Naive thymus-derived CD4-positive, alpha-beta T cell (primary cell): ENCODE measurements at regions not wholly inside any gene's neighbourhood (a gene's known extent, or its start where the extent isn't known, plus 50 kb on each side); places are given as distances from the start of the nearest gene placed in this dataset.

Source experiments
- ATAC-seq: fragments of 150-1000 bp; cut with Tn5 transposase; 2 replicates; pipeline ENCODE4 v1.10.0; 2021; ENCODE audit warnings: mild to moderate bottlenecking, moderate library complexity
- CTCF ChIA-PET: fragments of 350-600 bp; sonication (Branson Sonifier 250); formaldehyde crosslinking; loops from one replicate; lab custom pipeline; 2021; ENCODE audit warnings: antibody characterized with exemption; lab: Charles Lee
- POLR2A ChIA-PET: fragments of 350-600 bp; sonication (Branson Sonifier 250); formaldehyde crosslinking; loops from one replicate; lab custom pipeline; 2021; ENCODE audit warnings: antibody characterized with exemption, inconsistent platforms; lab: Charles Lee
- DNase-seq, 9 donors: peaks; one replicate each; pipeline versions ENCODE4 v3.0.0 to v3.0.0-alpha.2; 2020 to 2022; ENCODE audit warnings: mixed read lengths in 1 of 9
- H3K27ac ChIP-seq: one replicate; pipeline ENCODE4 v1.7.0; 2013; ENCODE audit warnings: mild to moderate bottlenecking, low read depth, low read length, moderate library complexity
- H3K27me3 ChIP-seq, 2 donors: one replicate each; pipeline ENCODE4 v1.7.0; 2013; ENCODE audit warnings: low read length in 2 of 2, mild to moderate bottlenecking in 2 of 2, moderate library complexity in 2 of 2; ENCODE audit not compliant: control insufficient read depth in 2 of 2, insufficient read depth in 2 of 2
- H3K36me3 ChIP-seq, 3 experiments: 1 replicate in 2 of 3; 2 replicates in 1 of 3; pipeline ENCODE4 v1.7.0; 2013; ENCODE audit warnings: low read length in 3 of 3, mild to moderate bottlenecking in 3 of 3, moderate library complexity in 1 of 3; ENCODE audit not compliant: insufficient read depth in 3 of 3, control insufficient read depth in 2 of 3
- H3K4me1 ChIP-seq, 2 donors: one replicate each; pipeline ENCODE4 v1.7.0; 2013; ENCODE audit warnings: low read length in 2 of 2, mild to moderate bottlenecking in 2 of 2, moderate library complexity in 1 of 2; ENCODE audit not compliant: control insufficient read depth in 2 of 2, insufficient read depth in 2 of 2
- H3K4me3 ChIP-seq: 2 replicates; pipeline ENCODE4 v1.7.0; 2013; ENCODE audit warnings: mild to moderate bottlenecking, low read length
- H3K9me3 ChIP-seq, 3 experiments: 1 replicate in 2 of 3; 2 replicates in 1 of 3; pipeline ENCODE4 v1.7.0; 2013; ENCODE audit warnings: low read length in 3 of 3; ENCODE audit not compliant: control insufficient read depth in 2 of 3
- H3K27ac Mint-ChIP-seq, 9 donors: one replicate each; pipeline ENCODE4 v1.8.0; 2020 to 2022; ENCODE audit warnings: mixed read lengths in 9 of 9, mild to moderate bottlenecking in 8 of 9, moderate library complexity in 5 of 9, inconsistent platforms in 2 of 9
- H3K27me3 Mint-ChIP-seq, 5 donors: one replicate each; pipeline ENCODE4 v1.8.0; 2021 to 2022; ENCODE audit warnings: mixed read lengths in 5 of 5, mild to moderate bottlenecking in 1 of 5
- H3K36me3 Mint-ChIP-seq, 5 donors: one replicate each; pipeline ENCODE4 v1.8.0; 2020 to 2022; ENCODE audit warnings: mixed read lengths in 5 of 5, mild to moderate bottlenecking in 3 of 5, inconsistent platforms in 1 of 5
- H3K4me1 Mint-ChIP-seq, 7 donors: one replicate each; pipeline ENCODE4 v1.8.0; 2020 to 2022; ENCODE audit warnings: mixed read lengths in 7 of 7, mild to moderate bottlenecking in 3 of 7, inconsistent platforms in 1 of 7
- H3K4me3 Mint-ChIP-seq, 10 donors: one replicate each; pipeline ENCODE4 v1.8.0; 2020 to 2022; ENCODE audit warnings: mild to moderate bottlenecking in 10 of 10, mixed read lengths in 10 of 10, moderate library complexity in 6 of 10, inconsistent platforms in 2 of 10
- H3K9me3 Mint-ChIP-seq, 11 donors: one replicate each; pipeline ENCODE4 v1.8.0; 2020 to 2022; ENCODE audit warnings: mixed read lengths in 11 of 11, mild to moderate bottlenecking in 4 of 11, inconsistent platforms in 1 of 11, moderate library complexity in 1 of 11
- intact Hi-C, 2 donors: fragments of 100-400 bp; cut with micrococcal nuclease; formaldehyde crosslinking; loops; one replicate each; pipeline ENCODE4 v1.15.1; 2023

DNA sequence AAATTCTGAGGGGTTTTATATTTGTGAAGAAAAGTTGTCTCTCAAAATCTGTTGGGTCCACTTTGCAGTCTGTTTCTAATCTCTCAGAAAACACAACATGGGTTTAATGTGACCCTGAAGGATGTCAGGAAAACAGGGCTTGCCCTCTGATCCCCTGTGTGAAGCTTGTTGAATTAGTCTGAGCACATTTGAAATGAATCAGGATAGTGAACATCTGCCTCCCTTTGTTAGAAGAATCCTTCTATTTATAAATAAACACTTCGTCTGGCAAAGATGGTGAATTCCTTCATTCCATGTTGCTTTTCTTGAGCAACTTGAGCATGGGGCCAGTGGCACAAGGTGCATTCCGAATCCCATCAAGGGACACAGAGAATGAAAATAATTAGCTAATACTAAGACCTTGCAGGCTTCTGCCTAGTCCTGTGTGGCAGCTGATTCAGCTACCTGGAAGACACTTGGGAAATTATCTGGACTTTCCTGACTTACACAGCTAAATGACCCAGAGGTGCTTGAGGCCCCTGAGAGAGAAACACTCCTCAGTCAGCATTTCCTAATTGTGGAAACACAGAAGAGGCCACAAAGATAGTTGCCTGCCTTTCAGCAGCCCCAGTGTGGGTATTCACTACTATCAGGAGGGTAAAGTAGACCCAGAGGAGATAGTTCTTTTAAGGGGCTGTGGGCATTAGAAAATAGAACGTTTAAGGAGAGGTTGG is 305.5 kb downstream of the C7orf25 start:
- no peak overlapping the region for H3K4me3 Mint-ChIP-seq
- H3K9me3 Mint-ChIP-seq, result peaks cover 0 to 4% (median 0%) of the 10 kb centered on the region in 11 donors
- ChIA-PET CTCF (no interaction called here), POLR2A (no interaction called here)
- H3K4me1 ChIP-seq, result no peaks in the 10 kb centered on the region
- no peaks in the 10 kb centered on the region for H3K9me3 ChIP-seq
- no peaks in the 10 kb centered on the region for H3K27me3 ChIP-seq
- no peaks in the 10 kb centered on the region for H3K36me3 ChIP-seq
- H3K4me1 Mint-ChIP-seq, result no peaks in the 10 kb centered on the region
- H3K27ac ChIP-seq, result no peak overlapping the region
- ATAC-seq (no peak), DNase-seq (no peak)
- H3K27me3 Mint-ChIP-seq, result peaks cover 0 to 8% (median 5%) of the 10 kb centered on the region in 5 donors
- no peak overlapping the region for H3K27ac Mint-ChIP-seq
- intact Hi-C loops, result no loop called here
- H3K36me3 Mint-ChIP-seq, result no peaks in the 10 kb centered on the region
- no peak overlapping the region for H3K4me3 ChIP-seq

DNA sequence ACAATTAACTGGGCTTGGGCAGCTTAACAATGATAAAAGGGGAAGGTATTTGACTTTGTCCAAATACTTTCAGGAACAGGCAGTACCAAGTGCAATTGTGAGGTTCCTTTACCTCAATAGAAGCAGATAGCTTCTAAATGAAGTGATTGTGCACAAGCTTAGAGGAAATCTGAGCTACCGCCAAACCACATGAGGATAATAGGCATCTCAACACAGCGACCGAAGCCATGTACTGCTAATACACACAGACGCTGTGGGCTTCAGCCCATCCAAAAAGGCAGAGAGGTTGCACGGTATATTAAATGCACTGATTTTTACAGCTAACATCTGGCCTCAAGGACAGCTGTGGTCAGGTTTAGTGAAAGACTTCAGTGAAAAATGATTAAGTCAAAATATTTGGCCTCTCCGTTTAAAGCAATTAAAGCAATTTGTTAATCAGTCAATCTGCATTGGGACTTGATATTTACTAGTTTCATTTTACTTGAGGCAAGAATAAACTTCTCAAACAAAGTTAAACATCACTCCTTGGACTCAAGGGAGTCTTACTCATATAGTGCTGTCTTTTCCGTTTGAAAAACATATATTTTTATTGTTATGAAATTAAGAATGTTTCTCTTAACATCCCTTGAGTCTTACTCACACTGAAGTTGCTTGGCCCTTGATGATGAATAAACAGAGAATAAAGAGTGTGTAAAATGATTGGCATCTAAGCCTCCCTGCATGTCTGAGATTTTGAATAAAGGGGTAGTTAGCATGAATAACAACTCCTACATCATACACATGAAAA is 306.3 kb downstream of the C7orf25 start:
- Histone ChIP-seq H3K4me3 (no peak overlapping the region), H3K4me1 (no peaks in the 10 kb centered on the region), H3K27me3 (no peaks in the 10 kb centered on the region), H3K36me3 (no peaks in the 10 kb centered on the region), H3K9me3 (no peaks in the 10 kb centered on the region), H3K27ac (no peak overlapping the region)
- intact Hi-C loops, result no loop called here
- peaks cover 0 to 5% (median 0%) of the 10 kb centered on the region in 11 donors for H3K9me3 Mint-ChIP-seq
- no peaks in the 10 kb centered on the region for H3K36me3 Mint-ChIP-seq
- DNase-seq (no peak), ATAC-seq (no peak)
- H3K27me3 Mint-ChIP-seq, result peaks cover 0 to 8% (median 5%) of the 10 kb centered on the region in 5 donors
- H3K4me3 Mint-ChIP-seq, result no peak overlapping the region
- no peak overlapping the region for H3K27ac Mint-ChIP-seq
- POLR2A ChIA-PET, result no interaction called here
- no peaks in the 10 kb centered on the region for H3K4me1 Mint-ChIP-seq
- CTCF ChIA-PET, result no interaction called here

DNA sequence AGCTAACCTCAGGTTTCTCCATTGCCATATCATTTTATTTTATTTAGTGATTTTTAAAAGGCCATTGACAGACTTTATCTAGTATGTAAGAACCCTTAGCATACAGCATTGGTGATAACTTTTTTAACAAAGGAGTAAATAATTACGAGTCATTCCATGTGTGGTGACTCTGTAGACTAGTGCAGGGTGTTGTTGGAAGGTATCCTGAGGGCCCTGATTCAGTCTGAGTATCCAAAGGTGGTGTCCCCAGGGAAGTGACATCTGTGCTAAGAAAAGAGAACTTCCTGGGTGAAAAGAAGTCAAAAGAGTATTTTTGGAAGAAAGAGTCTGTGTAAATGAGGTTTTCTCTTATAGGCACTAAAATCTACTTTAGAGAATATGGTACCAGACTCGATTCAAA is 308.4 kb downstream of the C7orf25 start:
- no peak overlapping the region for H3K4me3 Mint-ChIP-seq
- peaks cover 0 to 5% (median 0%) of the 10 kb centered on the region in 11 donors for H3K9me3 Mint-ChIP-seq
- intact Hi-C loops, result no loop called here
- Histone ChIP-seq H3K4me3 (no peak overlapping the region), H3K27me3 (no peaks in the 10 kb centered on the region), H3K4me1 (no peaks in the 10 kb centered on the region), H3K36me3 (no peaks in the 10 kb centered on the region), H3K9me3 (no peaks in the 10 kb centered on the region), H3K27ac (no peak overlapping the region)
- CTCF ChIA-PET, result no interaction called here
- ATAC-seq (no peak), DNase-seq (no peak)
- POLR2A ChIA-PET, result no interaction called here
- peaks cover 0 to 6% (median 5%) of the 10 kb centered on the region in 5 donors for H3K27me3 Mint-ChIP-seq
- H3K36me3 Mint-ChIP-seq, result no peaks in the 10 kb centered on the region
- no peak overlapping the region for H3K27ac Mint-ChIP-seq
- H3K4me1 Mint-ChIP-seq, result no peaks in the 10 kb centered on the region

DNA sequence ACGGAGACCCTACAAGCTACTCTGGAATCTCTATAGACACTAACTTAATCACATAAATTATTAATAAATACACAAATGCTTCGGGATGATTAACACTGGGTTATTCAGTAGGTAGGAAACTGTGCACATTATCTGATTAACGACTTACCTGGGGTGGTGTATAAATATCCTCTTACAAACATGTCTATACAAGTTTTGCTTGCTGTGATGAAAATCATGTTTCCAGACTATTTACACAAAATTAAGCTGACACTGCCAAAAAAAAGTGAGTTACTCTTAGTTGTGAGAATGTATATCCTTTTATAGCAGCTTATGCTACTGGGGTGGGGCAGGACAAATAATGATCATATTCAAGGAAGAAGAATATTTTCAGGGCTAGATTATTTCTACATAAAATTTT is 314.6 kb downstream of the C7orf25 start:
- no peak overlapping the region for H3K4me3 ChIP-seq
- Mint-ChIP-seq H3K27me3 (peaks cover 0 to 6% (median 3%) of the 10 kb centered on the region in 5 donors), H3K4me3 (no peak overlapping the region), H3K4me1 (no peaks in the 10 kb centered on the region), H3K36me3 (no peaks in the 10 kb centered on the region), H3K9me3 (peaks cover 0 to 12% (median 5%) of the 10 kb centered on the region in 11 donors), H3K27ac (no peak overlapping the region)
- ChIA-PET POLR2A (no interaction called here), CTCF (no interaction called here)
- DNase-seq (no peak), ATAC-seq (no peak)
- intact Hi-C loops, result no loop called here
- no peaks in the 10 kb centered on the region for H3K9me3 ChIP-seq
- H3K4me1 ChIP-seq, result no peaks in the 10 kb centered on the region
- H3K36me3 ChIP-seq, result no peaks in the 10 kb centered on the region
- no peak overlapping the region for H3K27ac ChIP-seq
- H3K27me3 ChIP-seq, result no peaks in the 10 kb centered on the region

DNA sequence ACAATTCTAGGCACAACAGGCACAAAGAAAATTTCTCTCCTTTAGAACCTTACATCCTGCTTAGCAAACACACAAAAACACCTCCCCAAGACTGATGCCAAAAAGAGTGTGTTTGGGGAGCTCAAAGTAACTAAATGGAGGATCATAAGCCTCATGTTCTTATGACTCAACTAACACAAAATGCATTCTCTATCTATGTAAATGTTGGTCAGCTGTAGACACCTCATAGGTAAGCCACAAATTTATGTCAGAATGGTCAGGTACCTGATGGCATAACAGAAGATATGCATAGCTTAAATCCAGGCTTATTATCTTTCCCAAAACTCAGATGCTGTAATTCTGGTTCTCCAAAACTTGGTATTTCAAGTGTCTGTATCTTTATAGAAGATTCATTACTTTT is 315.1 kb downstream of the C7orf25 start:
- no peaks in the 10 kb centered on the region for H3K27me3 ChIP-seq
- Mint-ChIP-seq H3K4me1 (no peaks in the 10 kb centered on the region), H3K9me3 (peaks cover 0 to 13% (median 6%) of the 10 kb centered on the region in 11 donors), H3K36me3 (no peaks in the 10 kb centered on the region), H3K27ac (no peak overlapping the region), H3K27me3 (peaks cover 0 to 6% (median 3%) of the 10 kb centered on the region in 5 donors), H3K4me3 (no peak overlapping the region)
- no peak overlapping the region for H3K27ac ChIP-seq
- H3K4me1 ChIP-seq, result no peaks in the 10 kb centered on the region
- no peaks in the 10 kb centered on the region for H3K36me3 ChIP-seq
- no peak overlapping the region for H3K4me3 ChIP-seq
- intact Hi-C loops, result no loop called here
- POLR2A ChIA-PET, result interaction anchor here (0.6 kb wide), 1 partner anchor 1412 kb away, joined by 3 read pairs; no protein-coding TSS in a partner anchor
- no peak for ATAC-seq
- CTCF ChIA-PET, result no interaction called here
- no peak for DNase-seq
- no peaks in the 10 kb centered on the region for H3K9me3 ChIP-seq

DNA sequence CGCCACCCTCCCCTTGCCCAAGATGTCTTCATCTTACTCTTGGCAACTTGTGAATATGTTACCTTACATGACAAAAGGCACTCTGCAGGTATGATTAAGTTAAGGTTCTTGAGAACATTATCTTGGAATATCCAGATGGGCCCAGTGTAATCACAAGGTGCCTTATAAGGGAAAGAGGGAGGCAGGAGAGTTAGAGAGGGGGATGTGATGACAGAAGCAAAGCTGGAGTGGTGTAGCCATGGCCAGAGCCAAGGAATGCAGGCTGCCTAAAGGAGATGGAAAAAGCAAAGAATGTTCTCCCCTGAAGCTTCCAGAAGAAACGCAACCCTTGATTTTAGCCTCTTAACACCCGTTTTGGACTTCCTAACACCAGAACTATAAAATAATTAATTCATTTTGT is 318.0 kb downstream of the C7orf25 start:
- no peaks in the 10 kb centered on the region for H3K4me1 Mint-ChIP-seq
- H3K27ac Mint-ChIP-seq, result no peak overlapping the region
- Histone ChIP-seq H3K27ac (no peak overlapping the region), H3K4me1 (no peaks in the 10 kb centered on the region), H3K4me3 (no peak overlapping the region), H3K9me3 (no peaks in the 10 kb centered on the region), H3K27me3 (no peaks in the 10 kb centered on the region), H3K36me3 (no peaks in the 10 kb centered on the region)
- H3K9me3 Mint-ChIP-seq, result peaks cover 0 to 19% (median 6%) of the 10 kb centered on the region in 11 donors
- H3K4me3 Mint-ChIP-seq, result no peak overlapping the region
- ChIA-PET CTCF (no interaction called here), POLR2A (interaction anchor here (0.6 kb wide), 1 partner anchor 96 kb away, joined by 3 read pairs; no protein-coding TSS in a partner anchor)
- peaks cover 0 to 6% (median 3%) of the 10 kb centered on the region in 5 donors for H3K27me3 Mint-ChIP-seq
- H3K36me3 Mint-ChIP-seq, result no peaks in the 10 kb centered on the region
- intact Hi-C loops, result no loop called here
- no peak for ATAC-seq
- no peak for DNase-seq
